Tibial nerve (tissue), 4 donors: ENCODE measurements at regions not wholly inside any gene's neighbourhood (a gene's known extent, or its start where the extent isn't known, plus 50 kb on each side); places are given as distances from the start of the nearest gene placed in this dataset.

Experiments
- CTCF ChIP-seq, 5 experiments: fragments of 200-600 bp in 3 of 5; fragments of 450-650 bp in 2 of 5; sonication (generic) in 3 of 5; IDR thresholded peaks; one replicate each; pipeline ENCODE4 v1.5.1; 2016 to 2019; ENCODE audit warnings: antibody characterized with exemption in 5 of 5, mild to moderate bottlenecking in 3 of 5, moderate library complexity in 2 of 5
- EP300 ChIP-seq, 2 donors: sonication (generic); formaldehyde crosslinking; IDR thresholded peaks; one replicate each; pipeline ENCODE4 v1.6.1; 2017; ENCODE audit warnings: antibody characterized with exemption in 2 of 2, mild to moderate bottlenecking in 1 of 2
- POLR2A ChIP-seq, 2 donors: fragments of 450-650 bp; IDR thresholded peaks; one replicate each; pipeline ENCODE4 v1.6.1; 2017; ENCODE audit warnings: antibody characterized with exemption in 2 of 2, mild to moderate bottlenecking in 2 of 2, moderate library complexity in 2 of 2

- TF ChIP-seq CTCF (IDR thresholded peaks at IDR 0.05) (no peak), POLR2A (IDR thresholded peaks at IDR 0.05) (no peak), EP300 (IDR thresholded peaks at IDR 0.05) (no peak)
Measured at GRCh38 chr2:107428781-107429180, 397.9 kb upstream of the RGPD4 start.
